IMR-90 (cell line): ENCODE measurements at regions not wholly inside any gene's neighbourhood (a gene's known extent, or its start where the extent isn't known, plus 50 kb on each side); places are given as distances from the start of the nearest gene placed in this dataset.

Experiments used
- ATAC-seq: fragments of 200-7000 bp; cut with Tn5 transposase; 2 replicates; pipeline ENCODE4 v1.9.1; 2020; ENCODE audit warnings: low read depth, mild to moderate bottlenecking, moderate library complexity
- BruUV-seq: library from RNA; stranded (reverse); fragments of 400-500 nt; replicated peaks from 2 replicates; lab custom pipeline; 2021; lab: Mats Ljungman, UMichigan
- CTCF ChIA-PET: fragments of 300-600 bp; formaldehyde crosslinking; extraction: SDS; loops from one replicate; lab custom pipeline; 2021; ENCODE audit warnings: antibody characterized with exemption; lab: Yijun Ruan, JAX
- POLR2A ChIA-PET: fragments of 300-600 bp; sonication (Branson Sonifier 250); formaldehyde crosslinking; loops from one replicate; lab custom pipeline; 2022; ENCODE audit warnings: antibody characterized with exemption; ENCODE audit not compliant: unreplicated experiment; lab: Charles Lee
- DNase-seq: peaks from one replicate; pipeline ENCODE4 v3.0.0; 2013
- H2AFZ ChIP-seq: replicated peaks from 2 replicates; pipeline ENCODE3; 2013; ENCODE audit warnings: low read length, mild to moderate bottlenecking; ENCODE audit not compliant: poor library complexity
- H2AK5ac ChIP-seq: 2 replicates; pipeline ENCODE4 v1.6.1; 2013; ENCODE audit warnings: low read depth, low read length, inconsistent platforms
- H2AK9ac ChIP-seq: replicated peaks from 2 replicates; pipeline ENCODE3; 2013; ENCODE audit warnings: mild to moderate bottlenecking, low read depth, low read length, moderate library complexity; ENCODE audit not compliant: poor library complexity
- H2BK120ac ChIP-seq: 2 replicates; pipeline ENCODE4 v1.6.1; 2013; ENCODE audit warnings: low read depth, low read length, inconsistent platforms
- H2BK15ac ChIP-seq: 3 replicates; pipeline ENCODE4 v1.6.1; 2013; ENCODE audit warnings: low read depth, low read length, inconsistent platforms
- H2BK20ac ChIP-seq: 2 replicates; pipeline ENCODE4 v1.6.1; 2013; ENCODE audit warnings: low read depth, mild to moderate bottlenecking, inconsistent platforms, low read length, moderate library complexity
- H2BK5ac ChIP-seq: 2 replicates; pipeline ENCODE4 v1.6.1; 2013; ENCODE audit warnings: mild to moderate bottlenecking, low read depth, low read length, inconsistent platforms; ENCODE audit not compliant: poor library complexity, severe bottlenecking
- H3K14ac ChIP-seq: replicated peaks from 2 replicates; pipeline ENCODE4 v1.6.1; 2013; ENCODE audit warnings: low read depth, low read length, inconsistent platforms
- H3K18ac ChIP-seq: 2 replicates; pipeline ENCODE4 v1.6.1; 2013; ENCODE audit warnings: low read depth, low read length, control low read depth
- H3K23ac ChIP-seq: 2 replicates; pipeline ENCODE4 v1.6.1; 2013; ENCODE audit warnings: low read depth, low read length, inconsistent platforms
- H3K27ac ChIP-seq: 2 replicates; pipeline ENCODE4 v1.5.1; 2013; ENCODE audit warnings: mild to moderate bottlenecking, control low read depth, low read length; ENCODE audit not compliant: insufficient read depth
- H3K27me3 ChIP-seq: 2 replicates; pipeline ENCODE4 v1.6.1; 2013; ENCODE audit warnings: low read length; ENCODE audit not compliant: control insufficient read depth, insufficient read depth
- H3K36me3 ChIP-seq: 2 replicates; pipeline ENCODE4 v1.6.1; 2013; ENCODE audit warnings: low read length, mixed read lengths; ENCODE audit not compliant: control insufficient read depth, insufficient read depth
- H3K4ac ChIP-seq: 2 replicates; pipeline ENCODE4 v1.6.1; 2013; ENCODE audit warnings: low read depth, low read length, inconsistent platforms
- H3K4me1 ChIP-seq: 2 replicates; pipeline ENCODE4 v1.6.1; 2013; ENCODE audit warnings: low read length, mixed read lengths; ENCODE audit not compliant: control insufficient read depth, insufficient read depth
- H3K4me2 ChIP-seq: 2 replicates; pipeline ENCODE4 v1.6.1; 2013; ENCODE audit warnings: low read depth, mild to moderate bottlenecking, control low read depth, low read length, moderate library complexity
- H3K4me3 ChIP-seq: 2 replicates; pipeline ENCODE4 v1.5.1; 2013; ENCODE audit warnings: low read depth, mild to moderate bottlenecking, control low read depth, low read length, moderate library complexity; ENCODE audit not compliant: insufficient read depth
- H3K56ac ChIP-seq: 2 replicates; pipeline ENCODE4 v1.6.1; 2013; ENCODE audit warnings: low read length, inconsistent platforms; ENCODE audit not compliant: insufficient read depth; ENCODE audit errors: extremely low read depth
- H3K79me1 ChIP-seq, 2 experiments: 2 replicates each; pipeline ENCODE4 v1.6.1; 2013; ENCODE audit warnings: low read length in 2 of 2, inconsistent platforms in 1 of 2, low read depth in 1 of 2
- H3K9ac ChIP-seq: 2 replicates; pipeline ENCODE4 v1.6.1; 2013; ENCODE audit warnings: low read depth, low read length, control low read depth
- H3K9me1 ChIP-seq: 2 replicates; pipeline ENCODE4 v1.6.1; 2013; ENCODE audit warnings: low read length, inconsistent platforms; ENCODE audit not compliant: insufficient read depth
- H3K9me3 ChIP-seq: 2 replicates; pipeline ENCODE4 v1.6.1; 2013; ENCODE audit warnings: low read length; ENCODE audit not compliant: control insufficient read depth, insufficient read depth
- H4K20me1 ChIP-seq: 2 replicates; pipeline ENCODE4 v1.6.1; 2013; ENCODE audit warnings: low read length, inconsistent platforms; ENCODE audit not compliant: insufficient read depth
- H4K5ac ChIP-seq: 2 replicates; pipeline ENCODE4 v1.6.1; 2013; ENCODE audit warnings: mild to moderate bottlenecking, low read depth, low read length, control low read depth
- H4K8ac ChIP-seq, 2 experiments: 2 replicates each; pipeline ENCODE4 v1.6.1; 2013; ENCODE audit warnings: low read depth in 2 of 2, low read length in 2 of 2, control low read depth in 1 of 2, inconsistent platforms in 1 of 2
- H4K91ac ChIP-seq: 2 replicates; pipeline ENCODE4 v1.6.1; 2013; ENCODE audit warnings: low read depth, low read length, inconsistent platforms; ENCODE audit not compliant: insufficient read depth
- MAFK ChIP-seq: IDR thresholded peaks from 2 replicates; pipeline ENCODE4 v1.6.1; 2012; ENCODE audit warnings: low read depth, low read length, improper control_type of control experiment
- POLR2A ChIP-seq: IDR thresholded peaks from 2 replicates; pipeline ENCODE4 v1.6.1; 2012; ENCODE audit warnings: mild to moderate bottlenecking, low read depth, low read length
- RCOR1 ChIP-seq: IDR thresholded peaks from 2 replicates; pipeline ENCODE4 v1.6.1; 2012; ENCODE audit warnings: mild to moderate bottlenecking, low read length, improper control_type of control experiment; ENCODE audit not compliant: insufficient replicate concordance
- WGBS, 2 experiments: methylation state at CpG; one replicate each; pipeline versions ENCODE4 v1.1.5 to v1.1.7; 2013; ENCODE audit warnings: missing lambda C conversion rate in 2 of 2; ENCODE audit not compliant: insufficient read length in 1 of 2; ENCODE audit errors: extremely low coverage in 2 of 2; 5-methylcytosine and 5-hydroxymethylcytosine counted together
- dilution Hi-C: fragments of 300-500 bp; cut with HindIII; formaldehyde crosslinking; loops from one replicate; pipeline ENCODE4 v1.14.3; 2018; ENCODE audit warnings: low sequenced_read_pairs; ENCODE audit not compliant: unreplicated experiment
- in situ Hi-C: fragments of 300-500 bp; cut with MboI; formaldehyde crosslinking; loops from 3 replicates; pipeline ENCODE4 v1.14.3; 2019; ENCODE audit warnings: low sequenced_read_pairs, inconsistent platforms, mixed read lengths
- intact Hi-C: fragments of 100-400 bp; cut with micrococcal nuclease; formaldehyde crosslinking; loops from 2 replicates; pipeline ENCODE4 v1.10.0; 2022
- TF ChIP-seq, protein P1 (sequence below): fragments of 150-350 bp; IDR thresholded peaks from 2 replicates; pipeline ENCODE4 v1.6.1; 2016; ENCODE audit warnings: low read depth, mild to moderate bottlenecking, low read length, moderate library complexity, borderline replicate concordance

DNA sequence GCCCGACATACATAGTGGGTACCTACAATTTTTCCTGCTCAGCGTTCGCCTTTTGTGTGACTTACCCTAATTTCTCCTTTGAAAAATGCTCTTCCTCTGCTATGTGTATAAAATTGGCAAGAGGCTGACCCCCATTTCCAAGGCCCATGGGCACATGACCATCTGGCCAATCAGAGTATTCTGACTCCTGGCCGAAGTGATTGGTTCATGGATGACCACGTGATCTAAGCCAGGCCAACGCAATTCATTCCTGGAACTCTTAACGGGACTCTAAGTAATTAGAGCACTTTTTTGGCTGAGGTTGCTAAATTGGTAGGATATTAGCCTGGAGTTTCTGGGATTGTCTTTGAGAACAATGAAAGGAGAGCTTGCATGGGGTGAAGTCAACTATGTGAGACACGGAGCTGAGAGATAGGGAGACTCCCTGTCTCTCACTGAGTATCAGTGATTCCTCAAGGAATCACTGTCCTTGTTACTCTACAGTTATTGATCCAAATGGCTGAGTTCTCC is 110.1 kb upstream of the TBX3 start:
- H3K27ac ChIP-seq, result no peak overlapping the region
- 96% methylated on average over 4 of the region's 8 CpGs; no CpG with 5 or more reads in 1 of the 2 experiments for WGBS, 2 experiments
- H4K91ac ChIP-seq, result no peak overlapping the region
- no peak overlapping the region for H2BK20ac ChIP-seq
- H2AK5ac ChIP-seq, result 0 out of 2 replicates have a peak overlapping the region, but pooled peaks have one; percentile 36
- ChIA-PET CTCF (interaction anchor here (0.6 to 0.7 kb wide), 2 partner anchors 8 to 511 kb away, joined by 3 to 4 read pairs; no protein-coding TSS in a partner anchor), POLR2A (no interaction called here)
- H4K8ac ChIP-seq, result no peak overlapping the region
- ATAC-seq (no peak), DNase-seq (no peak)
- in situ Hi-C loops (no loop called here), intact Hi-C loops (no loop called here), dilution Hi-C loops (no loop called here)
- no peak overlapping the region for H3K14ac ChIP-seq
- H3K9me1 ChIP-seq, result no peaks in the 10 kb centered on the region
- H2AFZ ChIP-seq, result no peak overlapping the region
- H3K18ac ChIP-seq, result no peak overlapping the region
- TF ChIP-seq MAFK, result 0 out of 2 replicates have a peak, but pooled peaks have one; percentile 3
- TF ChIP-seq, protein P1, sequence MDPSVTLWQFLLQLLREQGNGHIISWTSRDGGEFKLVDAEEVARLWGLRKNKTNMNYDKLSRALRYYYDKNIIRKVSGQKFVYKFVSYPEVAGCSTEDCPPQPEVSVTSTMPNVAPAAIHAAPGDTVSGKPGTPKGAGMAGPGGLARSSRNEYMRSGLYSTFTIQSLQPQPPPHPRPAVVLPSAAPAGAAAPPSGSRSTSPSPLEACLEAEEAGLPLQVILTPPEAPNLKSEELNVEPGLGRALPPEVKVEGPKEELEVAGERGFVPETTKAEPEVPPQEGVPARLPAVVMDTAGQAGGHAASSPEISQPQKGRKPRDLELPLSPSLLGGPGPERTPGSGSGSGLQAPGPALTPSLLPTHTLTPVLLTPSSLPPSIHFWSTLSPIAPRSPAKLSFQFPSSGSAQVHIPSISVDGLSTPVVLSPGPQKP, result no peak
- TF ChIP-seq RCOR1, result no peak
- no peak for TF ChIP-seq POLR2A
- H3K79me1 ChIP-seq, result no peaks in the 10 kb centered on the region
- no peak overlapping the region for H2BK15ac ChIP-seq
- H3K9ac ChIP-seq, result no peak overlapping the region
- no TSS peak for BruUV-seq
- H2BK120ac ChIP-seq, result no peak overlapping the region
- H3K9me3 ChIP-seq, result no peaks in the 10 kb centered on the region
- no peaks in the 10 kb centered on the region for H3K4me1 ChIP-seq
- no peaks in the 10 kb centered on the region for H3K36me3 ChIP-seq
- no peak overlapping the region for H4K5ac ChIP-seq
- no peak overlapping the region; the same call in 1 of the 2 replicates for H3K4ac ChIP-seq
- H3K23ac ChIP-seq, result no peak overlapping the region
- H3K4me3 ChIP-seq, result no peak overlapping the region
- H3K56ac ChIP-seq, result no peak overlapping the region
- no peaks in the 10 kb centered on the region for H3K27me3 ChIP-seq
- H2AK9ac ChIP-seq, result no peak overlapping the region
- H4K20me1 ChIP-seq, result no peaks in the 10 kb centered on the region
- no peak overlapping the region for H2BK5ac ChIP-seq
- H3K4me2 ChIP-seq, result no peak overlapping the region
